D721Med (cell line): ENCODE measurements at regions not wholly inside any gene's neighbourhood (a gene's known extent, or its start where the extent isn't known, plus 50 kb on each side); places are given as distances from the start of the nearest gene placed in this dataset.

ENCODE experiments used
- DNase-seq: peaks from one replicate; pipeline ENCODE4 v3.0.0; 2011; ENCODE audit warnings: low spot score; ENCODE audit not compliant: insufficient read length
- FAIRE-seq: peaks from 2 replicates; lab custom pipeline; 2011; peaks lifted over from hg19 to GRCh38; lab: Jason Lieb, UNC
- TF ChIP-seq, protein P1 (sequence below): IDR thresholded peaks from 2 replicates; pipeline ENCODE4 v1.5.1; 2012; ENCODE audit warnings: mild to moderate bottlenecking, control low read depth; ENCODE audit not compliant: insufficient read depth; ENCODE audit errors: missing control alignments

DNA sequence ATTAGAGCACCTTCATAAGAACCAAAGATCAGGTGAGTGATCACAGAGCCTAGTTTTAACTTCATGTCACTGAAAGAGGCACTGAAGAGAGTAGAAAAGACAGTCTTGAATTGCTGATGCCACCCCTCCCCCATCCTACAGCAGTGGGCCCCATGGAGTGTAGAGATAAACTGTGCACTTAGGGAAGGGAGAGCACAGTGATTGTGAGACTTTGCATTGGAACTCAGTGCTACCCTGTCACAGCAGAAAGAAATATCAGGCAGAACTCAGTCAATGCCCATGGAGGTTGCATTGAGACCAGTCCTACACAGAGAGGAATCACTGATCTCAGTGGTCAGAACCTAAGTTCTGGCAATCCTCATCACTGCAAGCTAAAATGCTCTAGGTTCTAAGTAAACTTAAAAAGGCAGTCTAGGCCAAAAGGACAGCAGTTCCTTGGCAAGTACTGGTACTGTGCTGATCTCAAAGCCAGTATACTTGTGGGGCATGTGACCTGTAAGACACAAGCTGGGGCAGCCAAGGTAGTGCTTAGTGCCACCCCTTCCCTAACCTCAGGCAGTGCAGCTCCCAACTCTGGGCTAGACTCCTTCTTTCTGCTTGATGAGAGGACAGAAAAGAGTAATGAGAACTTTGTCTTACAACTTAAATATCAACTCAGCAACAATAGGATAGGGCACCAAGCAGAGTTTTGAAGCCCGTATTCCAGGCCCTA, 94.1 kb downstream of the FSCB start:
- TF ChIP-seq, protein P1, sequence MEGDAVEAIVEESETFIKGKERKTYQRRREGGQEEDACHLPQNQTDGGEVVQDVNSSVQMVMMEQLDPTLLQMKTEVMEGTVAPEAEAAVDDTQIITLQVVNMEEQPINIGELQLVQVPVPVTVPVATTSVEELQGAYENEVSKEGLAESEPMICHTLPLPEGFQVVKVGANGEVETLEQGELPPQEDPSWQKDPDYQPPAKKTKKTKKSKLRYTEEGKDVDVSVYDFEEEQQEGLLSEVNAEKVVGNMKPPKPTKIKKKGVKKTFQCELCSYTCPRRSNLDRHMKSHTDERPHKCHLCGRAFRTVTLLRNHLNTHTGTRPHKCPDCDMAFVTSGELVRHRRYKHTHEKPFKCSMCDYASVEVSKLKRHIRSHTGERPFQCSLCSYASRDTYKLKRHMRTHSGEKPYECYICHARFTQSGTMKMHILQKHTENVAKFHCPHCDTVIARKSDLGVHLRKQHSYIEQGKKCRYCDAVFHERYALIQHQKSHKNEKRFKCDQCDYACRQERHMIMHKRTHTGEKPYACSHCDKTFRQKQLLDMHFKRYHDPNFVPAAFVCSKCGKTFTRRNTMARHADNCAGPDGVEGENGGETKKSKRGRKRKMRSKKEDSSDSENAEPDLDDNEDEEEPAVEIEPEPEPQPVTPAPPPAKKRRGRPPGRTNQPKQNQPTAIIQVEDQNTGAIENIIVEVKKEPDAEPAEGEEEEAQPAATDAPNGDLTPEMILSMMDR = no peak
- FAIRE-seq (no peak), DNase-seq (no peak)

DNA sequence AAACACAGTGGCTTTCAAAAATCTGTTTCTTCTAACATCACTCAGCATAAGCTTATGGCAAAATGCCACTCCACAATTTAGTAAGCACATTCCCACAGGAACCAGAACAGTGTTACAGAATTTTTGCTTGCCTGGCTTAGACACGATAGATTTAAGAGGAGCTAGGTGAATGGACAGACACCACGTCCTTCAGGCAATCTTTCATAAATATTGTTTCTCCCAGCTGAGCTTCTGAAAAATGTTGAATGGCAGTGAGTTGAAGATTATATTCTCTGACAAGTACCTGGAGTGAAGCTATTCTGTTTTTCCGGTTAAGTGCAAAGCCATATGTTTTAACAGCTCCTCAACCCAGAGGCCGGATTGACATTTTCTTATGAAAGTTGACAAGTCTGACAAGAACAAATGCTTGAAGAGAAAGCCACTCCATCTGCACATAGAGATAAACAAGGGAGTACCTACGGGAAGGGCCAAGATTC, 102.0 kb downstream of the FSCB start:
- no peak for FAIRE-seq
- TF ChIP-seq, protein P1 = no peak
- no peak for DNase-seq

DNA sequence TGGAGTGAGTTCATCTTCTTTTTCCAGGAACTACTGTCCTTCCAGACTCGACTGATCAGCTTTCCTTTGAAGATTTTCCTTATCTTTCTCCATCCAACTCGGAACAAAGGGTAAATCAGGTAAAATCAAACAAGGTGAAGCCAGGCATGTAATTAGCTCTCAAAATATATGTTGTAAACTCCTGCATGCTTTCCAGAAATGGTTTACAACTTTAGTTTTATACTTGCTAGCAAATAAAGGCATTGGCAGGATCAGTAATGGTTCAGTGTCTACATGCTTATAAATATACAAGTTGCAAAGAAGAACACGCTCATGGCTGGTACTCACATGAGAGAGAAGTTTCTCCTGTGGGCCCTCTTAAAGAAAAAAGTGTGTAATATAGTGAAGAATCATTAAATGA, 102.5 kb downstream of the FSCB start:
- TF ChIP-seq, protein P1 = no peak
- FAIRE-seq (no peak), DNase-seq (no peak)

DNA sequence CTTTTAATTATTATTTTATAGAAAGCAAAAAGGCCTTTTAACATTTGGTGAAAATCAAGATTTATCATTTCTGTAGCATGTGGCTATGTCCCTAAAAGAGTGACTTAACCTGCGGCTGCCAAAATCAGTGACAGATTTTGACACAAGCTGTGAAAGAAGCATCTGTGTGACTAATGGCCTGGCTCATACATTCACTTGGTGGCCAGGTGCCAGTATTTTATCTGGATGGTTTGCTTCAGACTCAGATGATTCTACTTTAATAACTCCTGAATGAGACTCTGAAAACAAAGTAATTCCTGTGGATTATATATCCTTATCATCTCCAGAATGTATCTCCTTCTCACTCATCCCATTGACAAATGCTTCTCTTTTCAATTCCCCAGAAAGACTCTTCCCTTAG, 103.0 kb downstream of the FSCB start:
- DNase-seq (no peak), FAIRE-seq (no peak)
- TF ChIP-seq, protein P1 = no peak

DNA sequence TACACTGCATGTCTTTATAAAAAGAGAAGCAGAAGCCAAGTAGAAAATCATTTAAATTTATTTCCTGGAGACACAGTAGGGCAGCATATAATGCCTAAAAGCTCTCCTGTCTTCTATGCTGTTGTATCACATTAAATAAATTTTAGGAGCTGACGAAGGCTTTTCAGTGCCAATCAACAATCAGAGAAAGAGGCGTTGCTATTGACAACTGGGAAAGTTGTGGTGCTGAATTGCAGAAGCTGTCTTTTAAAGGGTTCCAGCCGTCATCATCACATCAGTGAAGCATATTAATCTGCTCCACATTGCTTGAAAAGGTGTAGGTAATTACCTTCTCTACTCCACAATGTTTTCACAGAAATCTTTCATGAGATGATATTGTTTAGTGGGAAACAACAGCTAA, 103.9 kb downstream of the FSCB start:
- TF ChIP-seq, protein P1 = no peak
- DNase-seq = no peak
- no peak for FAIRE-seq

DNA sequence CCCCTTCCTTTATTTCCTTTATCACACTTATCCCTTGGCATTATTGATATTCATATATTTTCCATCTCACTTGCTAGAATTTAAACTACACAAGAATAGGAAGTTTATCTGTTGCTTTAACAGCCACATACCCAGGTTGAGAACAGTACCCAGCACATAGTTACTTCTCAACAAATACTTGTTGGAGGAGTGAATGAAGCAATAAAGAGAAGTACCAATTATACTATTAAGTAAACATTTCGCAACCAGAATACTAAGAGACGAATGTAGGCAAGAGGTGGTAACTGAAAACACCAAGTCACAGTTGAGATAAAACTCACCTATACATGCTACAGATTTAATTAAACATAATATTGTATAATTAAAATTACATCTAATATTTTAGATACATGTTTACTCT, 110.9 kb downstream of the FSCB start:
- FAIRE-seq (no peak), DNase-seq (no peak)
- TF ChIP-seq, protein P1 = no peak

DNA sequence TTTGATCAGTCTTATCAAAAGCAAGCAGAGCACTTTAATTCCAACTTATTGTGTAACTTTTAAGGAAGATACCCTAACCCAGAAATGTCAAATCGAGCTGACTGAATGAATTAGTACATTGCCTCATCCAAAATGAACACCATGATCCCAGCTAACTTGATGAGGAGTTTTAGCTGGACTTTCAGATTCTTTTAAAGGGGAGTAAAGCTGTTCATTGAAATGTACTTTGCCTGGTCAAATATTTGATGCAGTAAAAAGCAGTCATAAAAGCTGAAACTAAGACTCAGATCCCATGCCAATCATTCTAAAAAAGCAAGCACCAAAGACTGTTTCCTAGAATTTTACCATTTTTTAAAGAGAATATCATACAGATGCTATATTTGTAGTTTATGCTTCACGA, 114.1 kb downstream of the FSCB start:
- TF ChIP-seq, protein P1 = no peak
- FAIRE-seq (no peak), DNase-seq (no peak)
